IMR-90 (cell line): ENCODE measurements at regions not wholly inside any gene's neighbourhood (a gene's known extent, or its start where the extent isn't known, plus 50 kb on each side); places are given as distances from the start of the nearest gene placed in this dataset.

ENCODE experiments used
- ATAC-seq: fragments of 200-7000 bp; cut with Tn5 transposase; 2 replicates; pipeline ENCODE4 v1.9.1; 2020; ENCODE audit warnings: low read depth, mild to moderate bottlenecking, moderate library complexity
- BruUV-seq: library from RNA; stranded (reverse); fragments of 400-500 nt; replicated peaks from 2 replicates; lab custom pipeline; 2021; lab: Mats Ljungman, UMichigan
- CTCF ChIA-PET: fragments of 300-600 bp; formaldehyde crosslinking; extraction: SDS; loops from one replicate; lab custom pipeline; 2021; ENCODE audit warnings: antibody characterized with exemption; lab: Yijun Ruan, JAX
- POLR2A ChIA-PET: fragments of 300-600 bp; sonication (Branson Sonifier 250); formaldehyde crosslinking; loops from one replicate; lab custom pipeline; 2022; ENCODE audit warnings: antibody characterized with exemption; ENCODE audit not compliant: unreplicated experiment; lab: Charles Lee
- DNase-seq: peaks from one replicate; pipeline ENCODE4 v3.0.0; 2013
- H2AFZ ChIP-seq: replicated peaks from 2 replicates; pipeline ENCODE3; 2013; ENCODE audit warnings: low read length, mild to moderate bottlenecking; ENCODE audit not compliant: poor library complexity
- H2AK5ac ChIP-seq: 2 replicates; pipeline ENCODE4 v1.6.1; 2013; ENCODE audit warnings: low read depth, low read length, inconsistent platforms
- H2AK9ac ChIP-seq: replicated peaks from 2 replicates; pipeline ENCODE3; 2013; ENCODE audit warnings: mild to moderate bottlenecking, low read depth, low read length, moderate library complexity; ENCODE audit not compliant: poor library complexity
- H2BK120ac ChIP-seq: 2 replicates; pipeline ENCODE4 v1.6.1; 2013; ENCODE audit warnings: low read depth, low read length, inconsistent platforms
- H2BK15ac ChIP-seq: 3 replicates; pipeline ENCODE4 v1.6.1; 2013; ENCODE audit warnings: low read depth, low read length, inconsistent platforms
- H2BK20ac ChIP-seq: 2 replicates; pipeline ENCODE4 v1.6.1; 2013; ENCODE audit warnings: low read depth, mild to moderate bottlenecking, inconsistent platforms, low read length, moderate library complexity
- H2BK5ac ChIP-seq: 2 replicates; pipeline ENCODE4 v1.6.1; 2013; ENCODE audit warnings: mild to moderate bottlenecking, low read depth, low read length, inconsistent platforms; ENCODE audit not compliant: poor library complexity, severe bottlenecking
- H3K14ac ChIP-seq: replicated peaks from 2 replicates; pipeline ENCODE4 v1.6.1; 2013; ENCODE audit warnings: low read depth, low read length, inconsistent platforms
- H3K18ac ChIP-seq: 2 replicates; pipeline ENCODE4 v1.6.1; 2013; ENCODE audit warnings: low read depth, low read length, control low read depth
- H3K23ac ChIP-seq: 2 replicates; pipeline ENCODE4 v1.6.1; 2013; ENCODE audit warnings: low read depth, low read length, inconsistent platforms
- H3K27ac ChIP-seq: 2 replicates; pipeline ENCODE4 v1.5.1; 2013; ENCODE audit warnings: mild to moderate bottlenecking, control low read depth, low read length; ENCODE audit not compliant: insufficient read depth
- H3K27me3 ChIP-seq: 2 replicates; pipeline ENCODE4 v1.6.1; 2013; ENCODE audit warnings: low read length; ENCODE audit not compliant: control insufficient read depth, insufficient read depth
- H3K36me3 ChIP-seq: 2 replicates; pipeline ENCODE4 v1.6.1; 2013; ENCODE audit warnings: low read length, mixed read lengths; ENCODE audit not compliant: control insufficient read depth, insufficient read depth
- H3K4ac ChIP-seq: 2 replicates; pipeline ENCODE4 v1.6.1; 2013; ENCODE audit warnings: low read depth, low read length, inconsistent platforms
- H3K4me1 ChIP-seq: 2 replicates; pipeline ENCODE4 v1.6.1; 2013; ENCODE audit warnings: low read length, mixed read lengths; ENCODE audit not compliant: control insufficient read depth, insufficient read depth
- H3K4me2 ChIP-seq: 2 replicates; pipeline ENCODE4 v1.6.1; 2013; ENCODE audit warnings: low read depth, mild to moderate bottlenecking, control low read depth, low read length, moderate library complexity
- H3K4me3 ChIP-seq: 2 replicates; pipeline ENCODE4 v1.5.1; 2013; ENCODE audit warnings: low read depth, mild to moderate bottlenecking, control low read depth, low read length, moderate library complexity; ENCODE audit not compliant: insufficient read depth
- H3K56ac ChIP-seq: 2 replicates; pipeline ENCODE4 v1.6.1; 2013; ENCODE audit warnings: low read length, inconsistent platforms; ENCODE audit not compliant: insufficient read depth; ENCODE audit errors: extremely low read depth
- H3K79me1 ChIP-seq, 2 experiments: 2 replicates each; pipeline ENCODE4 v1.6.1; 2013; ENCODE audit warnings: low read length in 2 of 2, inconsistent platforms in 1 of 2, low read depth in 1 of 2
- H3K9ac ChIP-seq: 2 replicates; pipeline ENCODE4 v1.6.1; 2013; ENCODE audit warnings: low read depth, low read length, control low read depth
- H3K9me1 ChIP-seq: 2 replicates; pipeline ENCODE4 v1.6.1; 2013; ENCODE audit warnings: low read length, inconsistent platforms; ENCODE audit not compliant: insufficient read depth
- H3K9me3 ChIP-seq: 2 replicates; pipeline ENCODE4 v1.6.1; 2013; ENCODE audit warnings: low read length; ENCODE audit not compliant: control insufficient read depth, insufficient read depth
- H4K20me1 ChIP-seq: 2 replicates; pipeline ENCODE4 v1.6.1; 2013; ENCODE audit warnings: low read length, inconsistent platforms; ENCODE audit not compliant: insufficient read depth
- H4K5ac ChIP-seq: 2 replicates; pipeline ENCODE4 v1.6.1; 2013; ENCODE audit warnings: mild to moderate bottlenecking, low read depth, low read length, control low read depth
- H4K8ac ChIP-seq, 2 experiments: 2 replicates each; pipeline ENCODE4 v1.6.1; 2013; ENCODE audit warnings: low read depth in 2 of 2, low read length in 2 of 2, control low read depth in 1 of 2, inconsistent platforms in 1 of 2
- H4K91ac ChIP-seq: 2 replicates; pipeline ENCODE4 v1.6.1; 2013; ENCODE audit warnings: low read depth, low read length, inconsistent platforms; ENCODE audit not compliant: insufficient read depth
- CHD1 ChIP-seq: IDR thresholded peaks from 2 replicates; pipeline ENCODE4 v1.6.1; 2012; ENCODE audit warnings: low read depth, low read length, improper control_type of control experiment
- FOS ChIP-seq: fragments of 150-350 bp; IDR thresholded peaks from 2 replicates; pipeline ENCODE4 v1.6.1; 2016; ENCODE audit warnings: low read depth, low read length
- RFX5 ChIP-seq: IDR thresholded peaks from 2 replicates; pipeline ENCODE4 v1.8.0; 2012; ENCODE audit warnings: low read depth, mild to moderate bottlenecking, low read length, moderate library complexity
- SMC3 ChIP-seq: fragments of 150-350 bp; IDR thresholded peaks from 2 replicates; pipeline ENCODE4 v1.6.1; 2016; ENCODE audit warnings: low read depth, mild to moderate bottlenecking, antibody characterized with exemption, low read length, moderate library complexity
- WGBS, 2 experiments: methylation state at CpG; one replicate each; pipeline versions ENCODE4 v1.1.5 to v1.1.7; 2013; ENCODE audit warnings: missing lambda C conversion rate in 2 of 2; ENCODE audit not compliant: insufficient read length in 1 of 2; ENCODE audit errors: extremely low coverage in 2 of 2; 5-methylcytosine and 5-hydroxymethylcytosine counted together
- dilution Hi-C: fragments of 300-500 bp; cut with HindIII; formaldehyde crosslinking; loops from one replicate; pipeline ENCODE4 v1.14.3; 2018; ENCODE audit warnings: low sequenced_read_pairs; ENCODE audit not compliant: unreplicated experiment
- in situ Hi-C: fragments of 300-500 bp; cut with MboI; formaldehyde crosslinking; loops from 3 replicates; pipeline ENCODE4 v1.14.3; 2019; ENCODE audit warnings: low sequenced_read_pairs, inconsistent platforms, mixed read lengths
- intact Hi-C: fragments of 100-400 bp; cut with micrococcal nuclease; formaldehyde crosslinking; loops from 2 replicates; pipeline ENCODE4 v1.10.0; 2022
- TF ChIP-seq, protein P1 (sequence below): conservative IDR thresholded peaks from 2 replicates; pipeline ENCODE4 v1.5.1; 2012; ENCODE audit warnings: mild to moderate bottlenecking, low read depth, low read length, improper control_type of control experiment

- Histone ChIP-seq H4K5ac (no peak overlapping the region), H2BK120ac (no peak overlapping the region; the same call in 1 of the 2 replicates), H2BK15ac (no peak overlapping the region), H3K9ac (no peak overlapping the region), H3K27ac (no peak overlapping the region), H4K20me1 (no peaks in the 10 kb centered on the region), H2AK5ac (no peak overlapping the region), H3K4ac (no peak overlapping the region), H3K36me3 (no peaks in the 10 kb centered on the region), H3K14ac (no peak overlapping the region), H3K4me3 (no peak overlapping the region), H3K79me1 (no peaks in the 10 kb centered on the region), H4K8ac (no peak overlapping the region), H3K9me1 (0 out of 2 replicates have a peak, but pooled peaks cover 3% of the 10 kb centered on the region), H3K4me2 (no peak overlapping the region), H3K4me1 (no peaks in the 10 kb centered on the region; the same call in 1 of the 2 replicates), H2BK5ac (no peak overlapping the region), H2BK20ac (no peak overlapping the region), H3K56ac (no peak overlapping the region), H3K9me3 (no peaks in the 10 kb centered on the region), H2AFZ (no peak overlapping the region), H3K18ac (no peak overlapping the region), H4K91ac (no peak overlapping the region), H3K23ac (no peak overlapping the region), H3K27me3 (no peaks in the 10 kb centered on the region), H2AK9ac (no peak overlapping the region)
- in situ Hi-C loops: no loop called here
- BruUV-seq: no TSS peak
- no peak for ATAC-seq
- no peak for TF ChIP-seq SMC3
- TF ChIP-seq CHD1: no peak
- TF ChIP-seq FOS: no peak
- TF ChIP-seq RFX5: no peak
- TF ChIP-seq, protein P1, sequence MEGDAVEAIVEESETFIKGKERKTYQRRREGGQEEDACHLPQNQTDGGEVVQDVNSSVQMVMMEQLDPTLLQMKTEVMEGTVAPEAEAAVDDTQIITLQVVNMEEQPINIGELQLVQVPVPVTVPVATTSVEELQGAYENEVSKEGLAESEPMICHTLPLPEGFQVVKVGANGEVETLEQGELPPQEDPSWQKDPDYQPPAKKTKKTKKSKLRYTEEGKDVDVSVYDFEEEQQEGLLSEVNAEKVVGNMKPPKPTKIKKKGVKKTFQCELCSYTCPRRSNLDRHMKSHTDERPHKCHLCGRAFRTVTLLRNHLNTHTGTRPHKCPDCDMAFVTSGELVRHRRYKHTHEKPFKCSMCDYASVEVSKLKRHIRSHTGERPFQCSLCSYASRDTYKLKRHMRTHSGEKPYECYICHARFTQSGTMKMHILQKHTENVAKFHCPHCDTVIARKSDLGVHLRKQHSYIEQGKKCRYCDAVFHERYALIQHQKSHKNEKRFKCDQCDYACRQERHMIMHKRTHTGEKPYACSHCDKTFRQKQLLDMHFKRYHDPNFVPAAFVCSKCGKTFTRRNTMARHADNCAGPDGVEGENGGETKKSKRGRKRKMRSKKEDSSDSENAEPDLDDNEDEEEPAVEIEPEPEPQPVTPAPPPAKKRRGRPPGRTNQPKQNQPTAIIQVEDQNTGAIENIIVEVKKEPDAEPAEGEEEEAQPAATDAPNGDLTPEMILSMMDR: no peak
- CTCF ChIA-PET: interaction anchor here (0.9 kb wide), 1 partner anchor 10 kb away, joined by 3 read pairs; no protein-coding TSS in a partner anchor
- intact Hi-C loops: loop anchor here (5.0 kb wide), 1 partner anchor 1069 kb away; the partner anchor contains the start of gene ZEB2
- POLR2A ChIA-PET: no interaction called here
- no CpG with 5 or more reads among the region's 3 CpGs for WGBS, 2 experiments
- dilution Hi-C loops: no loop called here
- no peak for DNase-seq
These were observed 1071.3 kb upstream of the ZEB2 start for GRCh38 chr2:145591109-145591809.
